ENCODE measurements at regions not wholly inside any gene's neighbourhood (a gene's known extent, or its start where the extent isn't known, plus 50 kb on each side); places are given as distances from the start of the nearest gene placed in this dataset.

- DNase-seq = no peak
Measured at GRCh38 chr2:111705711-111706336, 178.2 kb downstream of the ANAPC1 start.

- DNase-seq = no peak
Measured at GRCh38 chr2:111706481-111707001, 177.5 kb downstream of the ANAPC1 start.

DNA sequence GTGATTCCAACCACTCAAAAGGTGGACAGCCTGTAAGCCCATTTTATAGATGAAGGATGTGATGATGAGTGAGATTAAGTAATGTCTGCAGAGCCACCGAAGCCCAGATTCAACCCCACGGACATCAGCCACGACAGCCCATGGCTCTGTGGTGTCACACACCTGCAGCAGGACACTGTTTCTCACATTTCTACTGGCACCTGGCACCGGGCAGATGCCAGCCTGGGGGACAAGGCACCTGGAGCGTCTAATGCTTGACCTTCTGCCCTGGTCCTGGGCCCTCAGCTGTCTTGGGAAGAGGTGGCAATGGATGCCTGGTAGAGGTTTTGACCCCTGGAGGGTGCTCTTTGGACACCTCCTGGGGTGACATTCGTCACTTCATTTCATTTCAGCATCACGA, 176.3 kb downstream of the ANAPC1 start:
- no peak for DNase-seq

DNA sequence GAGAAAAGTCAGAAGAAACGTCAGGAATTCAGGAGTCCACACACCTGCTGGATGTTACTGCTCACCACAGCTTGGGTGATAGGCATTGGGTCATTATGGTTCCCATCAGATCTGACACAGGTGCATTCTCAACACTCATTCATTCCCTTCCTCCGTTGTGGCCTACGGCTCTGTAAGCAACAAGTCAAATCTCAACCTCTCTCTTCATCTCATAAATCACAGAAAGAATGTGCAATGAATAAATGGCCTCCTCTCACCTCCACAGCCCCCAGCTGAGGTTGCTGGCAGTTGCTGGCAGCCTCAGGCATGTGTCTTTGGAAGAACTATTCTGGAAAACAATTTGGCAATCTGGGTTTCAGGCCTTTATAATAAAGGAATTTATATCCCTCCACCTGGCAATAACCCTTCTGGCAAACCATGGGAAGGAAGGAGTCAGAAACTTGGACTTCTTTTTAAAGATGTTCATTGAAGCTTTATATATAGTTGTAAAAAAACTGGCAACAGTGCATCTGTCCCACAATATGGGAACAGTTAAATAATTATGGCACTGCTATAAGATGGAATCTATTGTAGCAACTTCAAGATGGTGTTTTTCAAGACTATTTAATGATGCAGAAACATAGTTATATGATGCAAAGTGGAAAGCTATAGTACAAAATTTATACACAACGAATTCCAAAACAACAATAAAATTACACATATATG, 175.4 kb downstream of the ANAPC1 start:
- DNase-seq = no peak

- DNase-seq = no peak
Measured at GRCh38 chr2:111709321-111709720, 174.7 kb downstream of the ANAPC1 start.

DNA sequence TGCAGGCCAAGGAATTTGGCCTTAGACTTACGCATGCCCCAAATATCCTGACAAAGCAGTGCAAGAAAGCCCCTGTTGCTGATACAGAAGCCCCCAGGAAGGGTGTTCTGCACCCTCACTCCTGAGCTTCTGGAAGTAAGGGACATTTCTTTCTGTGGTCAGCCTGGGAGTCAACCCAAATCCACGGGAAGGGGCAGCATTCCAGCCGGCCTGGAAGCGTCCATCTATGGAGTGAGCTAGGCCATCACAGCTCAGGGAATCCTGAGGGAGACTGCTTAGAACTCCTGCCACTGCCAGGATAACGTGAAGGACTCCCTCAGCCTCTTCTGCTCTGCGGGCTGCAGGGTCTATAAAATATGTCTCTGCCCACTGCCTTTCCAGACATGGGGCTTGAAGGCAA, 173.9 kb downstream of the ANAPC1 start:
- DNase-seq = no peak

DNA sequence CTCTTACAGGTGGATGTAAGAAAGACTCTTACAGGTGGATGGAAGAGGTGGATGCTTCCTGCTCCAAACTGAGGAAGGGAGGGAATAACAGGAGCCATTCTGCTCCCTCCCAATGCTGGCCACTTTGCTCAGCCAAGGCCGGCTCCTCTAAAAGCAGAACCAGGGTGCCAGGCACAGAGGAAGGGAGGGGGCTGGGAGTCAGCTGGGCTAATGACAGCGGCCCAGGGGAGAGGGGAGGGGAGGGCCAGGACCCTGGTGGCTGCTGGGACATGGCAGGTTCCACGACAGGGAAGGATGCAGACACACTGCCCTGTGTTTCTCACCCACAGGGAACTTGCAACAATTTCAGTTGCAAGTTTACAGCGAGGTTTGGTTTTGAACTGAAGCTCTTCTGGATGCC, 173.4 kb downstream of the ANAPC1 start:
- no peak for DNase-seq

DNA sequence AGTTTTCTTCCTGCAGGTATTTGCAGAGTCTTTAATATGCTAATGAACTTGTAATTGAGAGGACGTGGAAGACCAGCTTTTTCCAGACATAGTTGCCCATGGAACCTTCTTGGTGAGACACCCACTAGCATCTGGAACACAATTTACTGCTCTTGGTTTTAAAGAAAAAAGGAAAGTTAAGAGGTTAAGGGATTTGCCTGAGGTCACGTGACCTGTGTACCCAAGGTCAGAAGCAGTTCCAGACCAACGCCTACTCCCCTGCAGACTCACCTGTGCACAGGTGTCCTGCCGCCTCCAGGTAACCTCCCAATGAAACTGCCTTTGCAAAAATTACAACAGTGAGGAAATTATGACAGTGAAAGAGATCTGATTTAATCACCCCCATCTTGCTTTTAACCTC, 172.7 kb downstream of the ANAPC1 start:
- DNase-seq = no peak

- no peak for DNase-seq
Measured at GRCh38 chr2:111712361-111712760, 171.6 kb downstream of the ANAPC1 start.

DNA sequence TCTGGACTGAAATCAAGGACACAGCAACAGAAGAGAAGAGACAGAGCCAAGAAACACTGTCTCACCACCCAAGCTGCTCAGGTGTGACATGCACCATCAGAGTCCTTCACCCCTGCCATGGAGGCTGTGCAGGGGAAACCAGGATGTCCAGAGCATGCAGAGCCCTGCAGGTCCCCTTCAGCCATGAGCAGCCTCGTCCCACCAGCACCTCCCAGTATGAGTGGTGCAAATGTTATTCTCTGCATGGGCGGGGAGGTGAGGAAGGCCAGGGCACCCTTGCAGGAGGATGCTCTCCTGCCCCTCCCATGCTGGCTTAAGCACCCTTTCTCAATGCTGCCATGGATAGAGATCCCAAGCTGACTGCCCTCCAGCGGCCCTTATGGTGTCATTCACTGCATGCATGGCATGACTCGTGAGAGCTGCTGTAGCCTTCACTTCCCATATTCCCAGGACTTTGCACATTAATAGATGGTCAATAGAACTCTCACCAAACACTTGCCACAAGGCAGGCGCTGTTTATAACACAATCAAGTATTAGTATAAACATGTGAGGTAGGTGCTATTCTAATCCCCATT, 171.0 kb downstream of the ANAPC1 start:
- DNase-seq = no peak

- DNase-seq = no peak
Measured at GRCh38 chr2:111715987-111716904, 167.7 kb downstream of the ANAPC1 start.

DNA sequence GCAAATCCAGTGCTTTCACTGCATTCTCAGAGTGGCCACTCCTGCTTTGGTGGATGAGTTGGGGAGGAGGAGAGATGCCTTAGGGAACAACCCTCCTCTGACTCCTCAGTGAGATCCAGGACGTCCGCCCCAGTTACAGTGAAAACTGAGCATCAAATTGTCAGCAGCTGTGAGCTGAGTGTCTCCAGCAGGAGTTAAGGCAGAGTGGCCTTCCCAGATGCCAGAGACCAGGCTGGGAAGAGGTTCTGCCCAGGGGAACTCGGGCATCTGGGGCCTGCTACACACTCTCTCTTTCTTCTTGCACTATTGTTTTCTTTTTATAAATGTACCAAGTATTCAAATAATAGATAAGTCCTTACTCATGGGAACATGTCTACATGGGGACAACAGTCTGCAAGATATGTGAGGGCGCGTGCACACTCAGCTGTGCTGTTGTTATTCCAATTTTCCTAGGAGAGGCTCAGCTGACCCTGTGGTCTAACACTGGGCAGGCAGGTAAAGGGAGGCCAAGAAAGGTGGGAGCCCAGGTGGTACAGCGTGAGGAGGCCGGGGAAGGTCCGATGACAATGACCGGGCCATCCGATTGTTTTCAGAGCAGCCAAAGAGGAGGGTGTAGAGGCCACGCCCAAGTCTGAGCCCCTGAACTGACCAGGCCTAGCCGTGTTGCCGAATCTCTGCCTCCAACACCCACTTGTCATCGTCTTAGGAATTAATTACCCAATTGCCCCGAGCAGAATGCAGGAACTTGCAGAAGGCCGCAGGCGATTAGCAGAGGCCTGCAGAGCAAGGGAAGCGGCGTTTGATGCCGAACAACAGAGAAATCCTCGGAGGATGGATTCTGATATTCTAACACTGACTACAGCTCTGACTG, 166.9 kb downstream of the ANAPC1 start:
- DNase-seq = no peak

Measured in stimulated activated naive CD4-positive, alpha-beta T cell (primary cell).